ENCODE measurements at regions not wholly inside any gene's neighbourhood (a gene's known extent, or its start where the extent isn't known, plus 50 kb on each side); places are given as distances from the start of the nearest gene placed in this dataset.
A peak's percentile ranks its signal among the peaks of the same experiment; 100 is the strongest.

DNA sequence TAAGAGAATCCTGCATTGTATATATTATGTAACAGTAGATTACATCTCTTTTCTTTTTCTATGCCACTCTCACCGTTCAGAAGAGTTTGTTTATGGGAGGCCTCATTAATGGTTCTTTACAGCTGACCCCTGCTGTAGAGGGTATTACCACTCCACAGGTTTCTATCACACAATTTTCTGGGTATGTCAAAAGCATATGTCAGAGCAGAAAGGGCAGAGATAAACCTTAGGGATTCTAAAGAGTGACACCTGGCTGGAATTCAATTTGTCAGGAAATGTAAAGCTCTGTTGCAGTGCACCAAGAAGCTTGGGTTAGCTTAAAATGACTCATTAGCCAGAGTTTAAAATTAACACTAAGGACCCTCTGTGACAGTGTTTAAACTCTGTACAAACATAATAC, 658.7 kb downstream of the PCDH18 start:
- WGBS, 4 donors, result 66 to 79% (median 69%) methylated on average over 1 of the region's 1 CpG
- Histone ChIP-seq H3K27me3 (no peaks in the 10 kb centered on the region), H3K27ac (no peak overlapping the region), H3K4me3 (no peak overlapping the region), H3K9me3 (replicated peaks in 1 of 3) (no peaks in the 10 kb centered on the region), H3K36me3 (replicated peaks in 1 of 2) (no peaks in the 10 kb centered on the region), H3K4me1 (replicated peaks in 1 of 2) (no peaks in the 10 kb centered on the region)
- no peak for DNase-seq
- TF ChIP-seq POLR2A (IDR thresholded peaks at IDR 0.05), result no peak
- TF ChIP-seq, protein P1, sequence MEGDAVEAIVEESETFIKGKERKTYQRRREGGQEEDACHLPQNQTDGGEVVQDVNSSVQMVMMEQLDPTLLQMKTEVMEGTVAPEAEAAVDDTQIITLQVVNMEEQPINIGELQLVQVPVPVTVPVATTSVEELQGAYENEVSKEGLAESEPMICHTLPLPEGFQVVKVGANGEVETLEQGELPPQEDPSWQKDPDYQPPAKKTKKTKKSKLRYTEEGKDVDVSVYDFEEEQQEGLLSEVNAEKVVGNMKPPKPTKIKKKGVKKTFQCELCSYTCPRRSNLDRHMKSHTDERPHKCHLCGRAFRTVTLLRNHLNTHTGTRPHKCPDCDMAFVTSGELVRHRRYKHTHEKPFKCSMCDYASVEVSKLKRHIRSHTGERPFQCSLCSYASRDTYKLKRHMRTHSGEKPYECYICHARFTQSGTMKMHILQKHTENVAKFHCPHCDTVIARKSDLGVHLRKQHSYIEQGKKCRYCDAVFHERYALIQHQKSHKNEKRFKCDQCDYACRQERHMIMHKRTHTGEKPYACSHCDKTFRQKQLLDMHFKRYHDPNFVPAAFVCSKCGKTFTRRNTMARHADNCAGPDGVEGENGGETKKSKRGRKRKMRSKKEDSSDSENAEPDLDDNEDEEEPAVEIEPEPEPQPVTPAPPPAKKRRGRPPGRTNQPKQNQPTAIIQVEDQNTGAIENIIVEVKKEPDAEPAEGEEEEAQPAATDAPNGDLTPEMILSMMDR (IDR thresholded peaks at IDR 0.05), result no peak
- intact Hi-C loops (cut with DNase I), result no loop called here

- no peak for DNase-seq
- TF ChIP-seq POLR2A (IDR thresholded peaks at IDR 0.05), result no peak
- TF ChIP-seq, protein P1 (IDR thresholded peaks at IDR 0.05), result no peak
- Histone ChIP-seq H3K27ac (no peak overlapping the region), H3K4me3 (no peak overlapping the region), H3K9me3 (replicated peaks in 1 of 3) (no peaks in the 10 kb centered on the region), H3K4me1 (replicated peaks in 1 of 2) (peaks cover 0 to 8% of the 10 kb centered on the region in 2 donors), H3K36me3 (replicated peaks in 1 of 2) (no peaks in the 10 kb centered on the region), H3K27me3 (no peaks in the 10 kb centered on the region)
- intact Hi-C loops (cut with DNase I), result no loop called here
- WGBS, 4 donors, result 70 to 79% (median 74%) methylated on average over 10 of the region's 10 CpGs
These were observed 664.8 kb downstream of the PCDH18 start for GRCh38 chr4:136867465-136867864.

DNA sequence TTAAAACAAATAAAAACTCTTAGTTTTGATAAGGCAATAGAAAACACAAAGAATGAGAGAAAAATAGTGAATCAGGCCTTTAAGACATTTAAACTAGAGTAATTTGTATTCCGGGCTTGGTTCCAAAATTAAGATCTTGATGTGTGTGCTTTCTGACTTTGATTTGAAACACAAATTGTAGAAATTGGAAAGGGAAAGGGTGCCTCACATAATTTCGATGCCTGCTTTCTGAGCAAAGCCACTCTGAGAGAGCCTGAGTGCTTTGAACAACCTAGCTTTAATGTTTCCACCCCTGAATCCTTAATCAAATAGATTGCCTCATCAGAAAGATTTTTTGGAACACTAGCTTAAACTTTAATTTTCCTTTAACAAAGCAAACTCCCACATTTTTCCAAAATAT, 666.8 kb downstream of the PCDH18 start:
- DNase-seq, result no peak
- H3K9me3 ChIP-seq (replicated peaks in 1 of 3), result no peaks in the 10 kb centered on the region
- H3K36me3 ChIP-seq (replicated peaks in 1 of 2), result no peaks in the 10 kb centered on the region
- WGBS, 4 donors, result 46 to 72% (median 58%) methylated on average over 2 of the region's 2 CpGs
- TF ChIP-seq POLR2A (IDR thresholded peaks at IDR 0.05), result no peak
- TF ChIP-seq, protein P1 (IDR thresholded peaks at IDR 0.05), result no peak
- no peak overlapping the region for H3K27ac ChIP-seq
- intact Hi-C loops (cut with DNase I), result no loop called here
- H3K27me3 ChIP-seq, result no peaks in the 10 kb centered on the region
- H3K4me3 ChIP-seq, result no peak overlapping the region
- peaks cover 0 to 8% of the 10 kb centered on the region in 2 donors for H3K4me1 ChIP-seq (replicated peaks in 1 of 2)

DNA sequence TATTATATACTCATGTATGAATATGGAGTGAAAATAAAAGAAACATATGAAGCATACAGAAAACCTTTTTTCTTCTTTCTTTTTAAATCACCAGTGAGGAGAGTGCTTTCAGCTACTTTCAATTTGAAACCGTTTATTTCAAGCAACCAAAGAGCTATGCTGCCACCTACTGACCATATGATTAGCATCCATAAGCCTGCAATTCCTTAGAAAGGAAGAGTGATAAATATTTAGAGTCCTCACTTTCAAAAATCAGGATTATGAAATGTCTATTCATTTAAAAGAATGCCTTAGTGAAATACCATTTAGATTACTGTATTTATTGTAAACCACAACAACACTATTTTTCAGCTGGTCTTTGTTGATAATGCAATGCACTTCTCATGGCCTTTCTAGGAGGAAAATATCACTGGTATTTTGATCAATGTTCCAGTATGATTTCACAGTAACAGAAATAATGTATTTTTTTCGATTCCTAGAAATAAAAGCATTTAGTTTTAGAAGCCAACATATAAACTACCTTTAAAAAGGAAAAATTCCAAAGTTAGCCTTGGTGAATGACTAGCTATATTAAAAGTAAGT, 667.6 kb downstream of the PCDH18 start:
- Histone ChIP-seq H3K4me1 (replicated peaks in 1 of 2) (peaks cover 0 to 8% of the 10 kb centered on the region in 2 donors), H3K36me3 (replicated peaks in 1 of 2) (no peaks in the 10 kb centered on the region), H3K9me3 (replicated peaks in 1 of 3) (no peaks in the 10 kb centered on the region), H3K27ac (no peak overlapping the region), H3K4me3 (no peak overlapping the region), H3K27me3 (no peaks in the 10 kb centered on the region)
- 2 to 6% (median 5%) methylated on average over 2 of the region's 2 CpGs for WGBS, 4 donors
- intact Hi-C loops (cut with DNase I), result no loop called here
- peak in 6 of 7 donors; percentile 33 to 52 (median 48) for DNase-seq
- no peak for TF ChIP-seq POLR2A (IDR thresholded peaks at IDR 0.05)
- TF ChIP-seq, protein P1 (IDR thresholded peaks at IDR 0.05), result peak; percentile 57 to 85 (median 69)
